ENCODE measurements at regions not wholly inside any gene's neighbourhood (a gene's known extent, or its start where the extent isn't known, plus 50 kb on each side); places are given as distances from the start of the nearest gene placed in this dataset.

DNA sequence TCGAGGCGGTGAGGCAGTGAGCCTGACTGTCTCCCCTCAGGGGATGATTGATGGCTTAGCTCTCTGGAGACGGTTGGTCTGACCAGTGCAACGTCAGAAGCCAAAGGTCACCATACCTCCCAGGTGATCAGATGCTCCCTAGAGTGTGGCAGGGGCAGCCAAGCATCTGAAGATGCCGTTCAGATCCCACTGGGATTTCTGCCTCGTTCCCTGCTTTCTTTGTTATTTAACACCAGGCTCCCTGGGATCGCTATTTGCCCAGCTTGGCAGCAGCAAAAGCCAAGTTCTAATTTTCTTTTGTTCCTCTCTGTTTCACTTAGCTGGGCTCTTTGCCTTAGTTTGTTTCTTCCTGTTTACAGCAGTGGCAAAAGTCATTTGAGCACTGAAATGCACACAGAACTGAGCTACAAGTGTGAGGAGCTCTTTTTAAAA is 53.5 kb upstream of the SVIL start:
- Histone ChIP-seq H3K14ac (ENCODE audit: insufficient read depth, low read length) (no peak overlapping the region), H2BK20ac (ENCODE audit: low read depth, low read length, poor library complexity, severe bottlenecking) (no peak overlapping the region), H2AK5ac (ENCODE audit: insufficient read length, low read length) (no peak overlapping the region), H3K18ac (ENCODE audit: insufficient read length, low read depth, low read length) (no peak overlapping the region), H4K5ac (ENCODE audit: insufficient read length, low read depth, low read length) (no peak overlapping the region), H3K4me1 (ENCODE audit: insufficient read depth, low read length) (peaks cover 15% of the 10 kb centered on the region), H3K23ac (ENCODE audit: insufficient read length, low read depth, low read length) (no peak overlapping the region), H3K27ac (ENCODE audit: insufficient read length, low read depth, low read length) (peak overlapping the region; percentile 51), H3K4ac (ENCODE audit: low read depth, low read length) (no peak overlapping the region), H2BK15ac (ENCODE audit: low read depth, low read length) (no peak overlapping the region), H3T11ph (ENCODE audit: low read length) (no peak overlapping the region), H4K91ac (ENCODE audit: insufficient read length, low read depth, low read length) (no peak overlapping the region), H3K27me3 (ENCODE audit: insufficient read depth, low read length) (no peaks in the 10 kb centered on the region), H3K9ac (ENCODE audit: extremely low read depth, insufficient read length, low read length) (no peak overlapping the region), H3K79me1 (ENCODE audit: insufficient read depth, low read depth, low read length, poor library complexity, severe bottlenecking) (no peaks in the 10 kb centered on the region), H3K23me2 (ENCODE audit: insufficient read length, low read depth, low read length, poor library complexity, severe bottlenecking) (no peaks in the 10 kb centered on the region), H3K79me2 (ENCODE audit: insufficient read depth, low read length) (no peaks in the 10 kb centered on the region), H2BK5ac (ENCODE audit: insufficient read length, low read length) (no peak overlapping the region), H2AFZ (ENCODE audit: low read length) (no peak overlapping the region), H2BK12ac (ENCODE audit: insufficient read length, low read depth, low read length) (no peak overlapping the region), H3K4me2 (ENCODE audit: insufficient read depth, insufficient read length, low read length) (peak overlapping the region; percentile 17), H2BK120ac (ENCODE audit: low read depth, low read length, poor library complexity, severe bottlenecking) (no peak overlapping the region), H4K20me1 (ENCODE audit: control insufficient read depth, insufficient read depth, insufficient read length) (no peaks in the 10 kb centered on the region), H4K8ac (replicated peaks; ENCODE audit: insufficient read length, low read depth, low read length) (no peak overlapping the region), H3K56ac (ENCODE audit: insufficient read length, low read depth, low read length) (no peak overlapping the region), H3K9me3 (ENCODE audit: control insufficient read depth, low read depth, low read length) (no peaks in the 10 kb centered on the region)
- Mint-ChIP-seq H3K27ac (peak overlapping the region; percentile 84 to 99 (median 94); a peak in 6 of 7 replicates), H3K4me1 (peaks cover 61 to 64% of the 10 kb centered on the region in 2 experiments), H3K27me3 (ENCODE audit: low read depth) (no peaks in the 10 kb centered on the region), H3K36me3 (ENCODE audit: insufficient read depth in 1 of 3, low read depth in 3 of 3) (peaks cover 10 to 20% (median 14%) of the 10 kb centered on the region in 3 experiments; a peak in 5 of 7 replicates), H3K4me3 (peak overlapping the region in 1 of 2 experiments; percentile 25; a peak in 2 of 5 replicates), H3K9me3 (no peaks in the 10 kb centered on the region; a peak in 1 of 5 replicates)
- TF ChIP-seq, protein P1, sequence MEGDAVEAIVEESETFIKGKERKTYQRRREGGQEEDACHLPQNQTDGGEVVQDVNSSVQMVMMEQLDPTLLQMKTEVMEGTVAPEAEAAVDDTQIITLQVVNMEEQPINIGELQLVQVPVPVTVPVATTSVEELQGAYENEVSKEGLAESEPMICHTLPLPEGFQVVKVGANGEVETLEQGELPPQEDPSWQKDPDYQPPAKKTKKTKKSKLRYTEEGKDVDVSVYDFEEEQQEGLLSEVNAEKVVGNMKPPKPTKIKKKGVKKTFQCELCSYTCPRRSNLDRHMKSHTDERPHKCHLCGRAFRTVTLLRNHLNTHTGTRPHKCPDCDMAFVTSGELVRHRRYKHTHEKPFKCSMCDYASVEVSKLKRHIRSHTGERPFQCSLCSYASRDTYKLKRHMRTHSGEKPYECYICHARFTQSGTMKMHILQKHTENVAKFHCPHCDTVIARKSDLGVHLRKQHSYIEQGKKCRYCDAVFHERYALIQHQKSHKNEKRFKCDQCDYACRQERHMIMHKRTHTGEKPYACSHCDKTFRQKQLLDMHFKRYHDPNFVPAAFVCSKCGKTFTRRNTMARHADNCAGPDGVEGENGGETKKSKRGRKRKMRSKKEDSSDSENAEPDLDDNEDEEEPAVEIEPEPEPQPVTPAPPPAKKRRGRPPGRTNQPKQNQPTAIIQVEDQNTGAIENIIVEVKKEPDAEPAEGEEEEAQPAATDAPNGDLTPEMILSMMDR (conservative IDR thresholded peaks at IDR 0.05), result no peak
- peak; percentile 79 for DNase-seq
- no CpG with 5 or more reads among the region's 7 CpGs for WGBS (ENCODE audit: extremely low coverage, insufficient read length, low lambda C conversion rate)
